ENCODE measurements at regions not wholly inside any gene's neighbourhood (a gene's known extent, or its start where the extent isn't known, plus 50 kb on each side); places are given as distances from the start of the nearest gene placed in this dataset.

- no peaks in the 10 kb centered on the region for H3K36me3 ChIP-seq (ENCODE audit: low read depth, missing control alignments)
- H3K27me3 ChIP-seq = no peaks in the 10 kb centered on the region
- no peak overlapping the region for H3K27ac ChIP-seq
- DNase-seq = no peak
- H3K4me3 ChIP-seq = no peak overlapping the region
- TF ChIP-seq POLR2A (IDR thresholded peaks at IDR 0.05) = no peak
- TF ChIP-seq, protein P1, sequence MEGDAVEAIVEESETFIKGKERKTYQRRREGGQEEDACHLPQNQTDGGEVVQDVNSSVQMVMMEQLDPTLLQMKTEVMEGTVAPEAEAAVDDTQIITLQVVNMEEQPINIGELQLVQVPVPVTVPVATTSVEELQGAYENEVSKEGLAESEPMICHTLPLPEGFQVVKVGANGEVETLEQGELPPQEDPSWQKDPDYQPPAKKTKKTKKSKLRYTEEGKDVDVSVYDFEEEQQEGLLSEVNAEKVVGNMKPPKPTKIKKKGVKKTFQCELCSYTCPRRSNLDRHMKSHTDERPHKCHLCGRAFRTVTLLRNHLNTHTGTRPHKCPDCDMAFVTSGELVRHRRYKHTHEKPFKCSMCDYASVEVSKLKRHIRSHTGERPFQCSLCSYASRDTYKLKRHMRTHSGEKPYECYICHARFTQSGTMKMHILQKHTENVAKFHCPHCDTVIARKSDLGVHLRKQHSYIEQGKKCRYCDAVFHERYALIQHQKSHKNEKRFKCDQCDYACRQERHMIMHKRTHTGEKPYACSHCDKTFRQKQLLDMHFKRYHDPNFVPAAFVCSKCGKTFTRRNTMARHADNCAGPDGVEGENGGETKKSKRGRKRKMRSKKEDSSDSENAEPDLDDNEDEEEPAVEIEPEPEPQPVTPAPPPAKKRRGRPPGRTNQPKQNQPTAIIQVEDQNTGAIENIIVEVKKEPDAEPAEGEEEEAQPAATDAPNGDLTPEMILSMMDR (IDR thresholded peaks at IDR 0.05) = no peak
- intact Hi-C loops (cut with DNase I; ENCODE audit: low total_unique reads) = no loop called here
- no peaks in the 10 kb centered on the region for H3K4me1 ChIP-seq
- 52 to 80% methylated on average over 2 of the region's 2 CpGs for WGBS, 2 donors
- no peaks in the 10 kb centered on the region for H3K9me3 ChIP-seq
Measured at GRCh38 chr16:5900046-5900445, 802.5 kb upstream of the EEF2KMT start.

GRCh38 chr16:5895976-5896375 is 798.4 kb upstream of the EEF2KMT start:
- H3K27ac ChIP-seq = no peak overlapping the region
- H3K27me3 ChIP-seq = no peaks in the 10 kb centered on the region
- H3K9me3 ChIP-seq = no peaks in the 10 kb centered on the region
- TF ChIP-seq POLR2A (IDR thresholded peaks at IDR 0.05) = no peak
- TF ChIP-seq, protein P1 (IDR thresholded peaks at IDR 0.05) = no peak
- WGBS, 2 donors = 19 to 28% methylated on average over 5 of the region's 5 CpGs
- H3K4me3 ChIP-seq = no peak overlapping the region
- no peaks in the 10 kb centered on the region for H3K36me3 ChIP-seq (ENCODE audit: low read depth, missing control alignments)
- intact Hi-C loops (cut with DNase I; ENCODE audit: low total_unique reads) = no loop called here
- no peak for DNase-seq
- no peaks in the 10 kb centered on the region for H3K4me1 ChIP-seq

- H3K36me3 ChIP-seq (ENCODE audit: low read depth, missing control alignments) = no peaks in the 10 kb centered on the region
- 82 to 86% methylated on average over 4 of the region's 4 CpGs for WGBS, 2 donors
- TF ChIP-seq POLR2A (IDR thresholded peaks at IDR 0.05) = no peak
- TF ChIP-seq, protein P1 (IDR thresholded peaks at IDR 0.05) = no peak
- no peak for DNase-seq
- no peaks in the 10 kb centered on the region for H3K27me3 ChIP-seq
- H3K27ac ChIP-seq = no peak overlapping the region
- H3K4me3 ChIP-seq = no peak overlapping the region
- intact Hi-C loops (cut with DNase I; ENCODE audit: low total_unique reads) = no loop called here
- H3K4me1 ChIP-seq = no peaks in the 10 kb centered on the region
- H3K9me3 ChIP-seq = no peaks in the 10 kb centered on the region
Measured at GRCh38 chr16:5895137-5895536, 797.5 kb upstream of the EEF2KMT start.

DNA sequence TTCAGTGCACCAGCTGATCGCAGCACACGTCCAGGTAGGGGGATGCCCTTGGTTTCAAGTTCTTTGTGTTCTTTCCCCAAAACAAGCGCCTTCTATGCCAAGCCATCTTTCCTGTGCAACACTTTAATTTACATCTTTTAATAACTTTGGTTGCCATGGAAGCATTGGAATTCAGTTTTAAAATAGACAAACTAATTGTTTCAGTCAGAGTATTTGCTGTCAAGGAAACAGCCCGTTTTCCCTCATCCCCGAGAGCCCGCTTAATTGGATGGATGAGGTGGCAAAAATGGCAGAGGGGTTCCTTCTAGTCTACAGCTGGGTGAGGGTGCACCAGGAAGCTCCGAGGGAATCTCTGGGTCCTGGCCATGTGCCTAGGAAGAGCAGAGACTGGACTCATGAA is 793.7 kb upstream of the EEF2KMT start:
- 76 to 80% methylated on average over 7 of the region's 7 CpGs for WGBS, 2 donors
- intact Hi-C loops (cut with DNase I; ENCODE audit: low total_unique reads) = no loop called here

DNA sequence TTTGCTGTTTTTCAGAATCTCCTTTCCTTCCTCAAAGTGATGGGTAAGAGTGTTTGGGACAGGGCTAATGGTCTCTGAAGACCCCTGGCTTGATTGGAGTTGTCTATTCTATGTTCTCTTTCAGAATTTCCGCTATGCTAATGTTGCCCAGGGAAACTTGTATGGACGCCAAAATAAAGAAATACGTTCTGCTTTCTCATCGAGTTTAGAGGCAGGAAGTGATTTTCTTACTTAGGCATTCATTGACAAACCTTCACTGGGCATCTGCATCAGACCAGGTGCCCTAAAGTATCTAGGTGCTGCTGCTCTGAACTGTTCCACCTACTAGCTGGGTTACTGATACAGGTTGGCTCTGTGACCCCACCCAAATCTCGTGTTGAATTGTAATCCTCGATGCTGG is 787.9 kb upstream of the EEF2KMT start:
- Histone ChIP-seq H3K4me1 (no peaks in the 10 kb centered on the region), H3K9me3 (no peaks in the 10 kb centered on the region), H3K36me3 (ENCODE audit: low read depth, missing control alignments) (no peaks in the 10 kb centered on the region), H3K27ac (no peak overlapping the region), H3K4me3 (no peak overlapping the region), H3K27me3 (no peaks in the 10 kb centered on the region)
- DNase-seq = no peak
- TF ChIP-seq, protein P1 (IDR thresholded peaks at IDR 0.05) = no peak
- no peak for TF ChIP-seq POLR2A (IDR thresholded peaks at IDR 0.05)
- 71 to 88% methylated on average over 6 of the region's 6 CpGs for WGBS, 2 donors
- intact Hi-C loops (cut with DNase I; ENCODE audit: low total_unique reads) = no loop called here

More for the DNA sequence above, 793.7 kb upstream of the EEF2KMT start:
- no peak overlapping the region for H3K4me3 ChIP-seq
- H3K36me3 ChIP-seq (ENCODE audit: low read depth, missing control alignments) = no peaks in the 10 kb centered on the region
- DNase-seq = no peak
- no peaks in the 10 kb centered on the region for H3K4me1 ChIP-seq
- H3K9me3 ChIP-seq = no peaks in the 10 kb centered on the region
- H3K27ac ChIP-seq = no peak overlapping the region
- no peaks in the 10 kb centered on the region for H3K27me3 ChIP-seq
- TF ChIP-seq, protein P1 (IDR thresholded peaks at IDR 0.05) = no peak
